ACHN (cell line): ENCODE measurements at regions not wholly inside any gene's neighbourhood (a gene's known extent, or its start where the extent isn't known, plus 50 kb on each side); places are given as distances from the start of the nearest gene placed in this dataset.
"Not testable (repeated sequence)": the region's sequence is repeated elsewhere in the genome, so short reads cannot be mapped to it uniquely, and the experiment has no call there.

ENCODE experiments used
- DNase-seq: peaks from one replicate; pipeline ENCODE4 v3.0.0-alpha.2; 2015
- in situ Hi-C: cut with HindIII; loops from 2 replicates; pipeline ENCODE4 v1.10.0; 2017; ENCODE audit warnings: low sequenced_read_pairs, low pct_ligation_motif_present, low pct_unique_long_range_greater_than_20kb

GRCh38 chr11:90629229-90629806, 406.5 kb upstream of the CHORDC1 start:
- no peak for DNase-seq
- in situ Hi-C loops, result no loop called here

GRCh38 chr11:90614318-90614717, 391.5 kb upstream of the CHORDC1 start:
- in situ Hi-C loops, result no loop called here
- DNase-seq, result no peak

GRCh38 chr11:90613037-90613436, 390.2 kb upstream of the CHORDC1 start:
- in situ Hi-C loops, DNase-seq: not testable (repeated sequence)

- DNase-seq, result no peak
- in situ Hi-C loops, result no loop called here
Measured at GRCh38 chr11:90606721-90607120, 383.9 kb upstream of the CHORDC1 start.

- DNase-seq, result no peak
- in situ Hi-C loops, result no loop called here
Measured at GRCh38 chr11:90601261-90601660, 378.4 kb upstream of the CHORDC1 start.

GRCh38 chr11:90594658-90595057, 371.8 kb upstream of the CHORDC1 start:
- in situ Hi-C loops, result no loop called here
- DNase-seq, result no peak

GRCh38 chr11:90593099-90593498, 370.2 kb upstream of the CHORDC1 start:
- in situ Hi-C loops, result no loop called here
- no peak for DNase-seq

- in situ Hi-C loops, result no loop called here
Measured at GRCh38 chr11:90590286-90590685, 367.4 kb upstream of the CHORDC1 start.

GRCh38 chr11:90589735-90590134, 366.9 kb upstream of the CHORDC1 start:
- DNase-seq, result no peak

More at GRCh38 chr11:90590286-90590685, 367.4 kb upstream of the CHORDC1 start:
- DNase-seq, result no peak

GRCh38 chr11:90587896-90588295, 365.0 kb upstream of the CHORDC1 start:
- no peak for DNase-seq
- in situ Hi-C loops, result no loop called here

More at GRCh38 chr11:90589735-90590134, 366.9 kb upstream of the CHORDC1 start:
- in situ Hi-C loops, result no loop called here

- in situ Hi-C loops, result no loop called here
- no peak for DNase-seq
Measured at GRCh38 chr11:90585491-90585890, 362.6 kb upstream of the CHORDC1 start.

GRCh38 chr11:90582999-90583398, 360.1 kb upstream of the CHORDC1 start:
- DNase-seq, result not testable (repeated sequence)

GRCh38 chr11:90564531-90564930, 341.7 kb upstream of the CHORDC1 start:
- in situ Hi-C loops, result no loop called here
- no peak for DNase-seq

More at GRCh38 chr11:90582999-90583398, 360.1 kb upstream of the CHORDC1 start:
- in situ Hi-C loops, result not testable (repeated sequence)

GRCh38 chr11:90558328-90558865, 335.5 kb upstream of the CHORDC1 start:
- in situ Hi-C loops, result no loop called here
- DNase-seq, result no peak

GRCh38 chr11:90556606-90557005, 333.8 kb upstream of the CHORDC1 start:
- no peak for DNase-seq
- in situ Hi-C loops, result no loop called here

- no peak for DNase-seq
- in situ Hi-C loops, result no loop called here
Measured at GRCh38 chr11:90556026-90556425, 333.2 kb upstream of the CHORDC1 start.

GRCh38 chr11:90555477-90555876, 332.6 kb upstream of the CHORDC1 start:
- DNase-seq, result no peak
- in situ Hi-C loops, result no loop called here

GRCh38 chr11:90542092-90542491, 319.2 kb upstream of the CHORDC1 start:
- in situ Hi-C loops, result no loop called here
- no peak for DNase-seq

GRCh38 chr11:90536301-90536700, 313.5 kb upstream of the CHORDC1 start:
- in situ Hi-C loops, result no loop called here
- DNase-seq, result no peak

- no peak for DNase-seq
- in situ Hi-C loops, result no loop called here
Measured at GRCh38 chr11:90532125-90532524, 309.3 kb upstream of the CHORDC1 start.
